BJ (cell line): ENCODE measurements at regions not wholly inside any gene's neighbourhood (a gene's known extent, or its start where the extent isn't known, plus 50 kb on each side); places are given as distances from the start of the nearest gene placed in this dataset.

Source experiments
- CTCF ChIA-PET: fragments of 350-600 bp; formaldehyde crosslinking; extraction: SDS; loops from one replicate; lab custom pipeline; 2021; ENCODE audit warnings: antibody characterized with exemption, inconsistent platforms; lab: Yijun Ruan, JAX
- POLR2A ChIA-PET: fragments of 300-600 bp; sonication (Branson Sonifier 250); formaldehyde crosslinking; extraction: SDS; loops from one replicate; lab custom pipeline; 2021; ENCODE audit warnings: antibody characterized with exemption; lab: Charles Lee
- DNase-seq: peaks from one replicate; pipeline ENCODE4 v3.0.0-alpha.2; 2011; ENCODE audit warnings: low read depth
- H3K27me3 ChIP-seq: 2 replicates; pipeline ENCODE4 v1.6.0; 2011; ENCODE audit warnings: low read length; ENCODE audit not compliant: control insufficient read depth, insufficient read depth
- H3K36me3 ChIP-seq: 2 replicates; pipeline ENCODE4 v1.5.1; 2011; ENCODE audit warnings: low read length; ENCODE audit not compliant: control insufficient read depth, insufficient read depth
- H3K4me3 ChIP-seq: 2 replicates; pipeline ENCODE4 v1.5.1; 2011; ENCODE audit warnings: low read depth, mild to moderate bottlenecking, control low read depth, low read length
- CTCF ChIP-seq: IDR thresholded peaks from 2 replicates; pipeline ENCODE4 v1.5.1; 2011; ENCODE audit warnings: low read depth, mild to moderate bottlenecking, control low read depth, inconsistent platforms, low read length, moderate library complexity; ENCODE audit not compliant: insufficient read depth

GRCh38 chr1:81547261-81547911 is 253.3 kb upstream of the ADGRL2 start:
- ChIA-PET CTCF (interaction anchor here (1.5 kb wide), 1 partner anchor 11 kb away, joined by 4 read pairs; no protein-coding TSS in a partner anchor), POLR2A (no interaction called here)

GRCh38 chr1:81545734-81546133 is 255.0 kb upstream of the ADGRL2 start:
- Histone ChIP-seq H3K36me3 (no peaks in the 10 kb centered on the region), H3K27me3 (no peaks in the 10 kb centered on the region), H3K4me3 (no peak overlapping the region)
- no peak for TF ChIP-seq CTCF
- ChIA-PET POLR2A (no interaction called here), CTCF (interaction anchor here (0.6 to 1.5 kb wide), 2 partner anchors 106 to 215 kb away, joined by 3 read pairs; no protein-coding TSS in a partner anchor)
- DNase-seq = no peak

More at GRCh38 chr1:81547261-81547911, 253.3 kb upstream of the ADGRL2 start:
- Histone ChIP-seq H3K4me3 (no peak overlapping the region), H3K36me3 (no peaks in the 10 kb centered on the region), H3K27me3 (no peaks in the 10 kb centered on the region)
- DNase-seq = no peak
- no peak for TF ChIP-seq CTCF

GRCh38 chr1:81543764-81544163 is 257.0 kb upstream of the ADGRL2 start:
- no peak for TF ChIP-seq CTCF
- POLR2A ChIA-PET = no interaction called here
- Histone ChIP-seq H3K4me3 (no peak overlapping the region), H3K27me3 (no peaks in the 10 kb centered on the region), H3K36me3 (no peaks in the 10 kb centered on the region)
- DNase-seq = no peak
- CTCF ChIA-PET = no interaction called here

- no peak overlapping the region for H3K4me3 ChIP-seq
- H3K27me3 ChIP-seq = no peaks in the 10 kb centered on the region
- CTCF ChIA-PET = no interaction called here
- H3K36me3 ChIP-seq = no peaks in the 10 kb centered on the region
- POLR2A ChIA-PET = no interaction called here
- TF ChIP-seq CTCF = no peak
- no peak for DNase-seq
Observed at GRCh38 chr1:81542196-81542595, 258.5 kb upstream of the ADGRL2 start.

- no peak for DNase-seq
- Histone ChIP-seq H3K36me3 (no peaks in the 10 kb centered on the region), H3K4me3 (no peak overlapping the region), H3K27me3 (no peaks in the 10 kb centered on the region)
- no peak for TF ChIP-seq CTCF
- ChIA-PET CTCF (no interaction called here), POLR2A (no interaction called here)
Observed at GRCh38 chr1:81540216-81540615, 260.5 kb upstream of the ADGRL2 start.
